Activated T-cell treated with anti-CD3 and anti-CD28 coated beads, Interleukin-2, amount 50 U/mL, for 4 hours (primary cell): ENCODE measurements at regions not wholly inside any gene's neighbourhood (a gene's known extent, or its start where the extent isn't known, plus 50 kb on each side); places are given as distances from the start of the nearest gene placed in this dataset.

Experiments
- ATAC-seq, 2 donors: fragments of 200-7000 bp; cut with Tn5 transposase; one replicate each; pipeline ENCODE4 v1.10.0; 2021
- DNase-seq: peaks from one replicate; pipeline ENCODE4 v3.0.0-alpha.2; 2020
- H3K27me3 Mint-ChIP-seq: one replicate; pipeline ENCODE4 v1.8.0; 2021; ENCODE audit warnings: low read depth, mixed read lengths
- H3K36me3 Mint-ChIP-seq: one replicate; pipeline ENCODE4 v1.8.0; 2022; ENCODE audit warnings: mixed read lengths; ENCODE audit not compliant: insufficient read depth
- H3K4me1 Mint-ChIP-seq: one replicate; pipeline ENCODE4 v1.8.0; 2021; ENCODE audit warnings: low read depth, mixed read lengths
- H3K4me3 Mint-ChIP-seq: one replicate; pipeline ENCODE4 v1.8.0; 2021; ENCODE audit warnings: mild to moderate bottlenecking, moderate library complexity, mixed read lengths
- H3K9me3 Mint-ChIP-seq: one replicate; pipeline ENCODE4 v1.8.0; 2021; ENCODE audit warnings: mixed read lengths

GRCh38 chr2:149733936-149734685 is 146.5 kb upstream of the MMADHC start:
- Mint-ChIP-seq H3K9me3 (no peaks in the 10 kb centered on the region), H3K27me3 (no peaks in the 10 kb centered on the region), H3K36me3 (no peaks in the 10 kb centered on the region), H3K4me3 (no peak overlapping the region), H3K4me1 (no peaks in the 10 kb centered on the region)
- ATAC-seq = no peak
- DNase-seq = no peak

DNA sequence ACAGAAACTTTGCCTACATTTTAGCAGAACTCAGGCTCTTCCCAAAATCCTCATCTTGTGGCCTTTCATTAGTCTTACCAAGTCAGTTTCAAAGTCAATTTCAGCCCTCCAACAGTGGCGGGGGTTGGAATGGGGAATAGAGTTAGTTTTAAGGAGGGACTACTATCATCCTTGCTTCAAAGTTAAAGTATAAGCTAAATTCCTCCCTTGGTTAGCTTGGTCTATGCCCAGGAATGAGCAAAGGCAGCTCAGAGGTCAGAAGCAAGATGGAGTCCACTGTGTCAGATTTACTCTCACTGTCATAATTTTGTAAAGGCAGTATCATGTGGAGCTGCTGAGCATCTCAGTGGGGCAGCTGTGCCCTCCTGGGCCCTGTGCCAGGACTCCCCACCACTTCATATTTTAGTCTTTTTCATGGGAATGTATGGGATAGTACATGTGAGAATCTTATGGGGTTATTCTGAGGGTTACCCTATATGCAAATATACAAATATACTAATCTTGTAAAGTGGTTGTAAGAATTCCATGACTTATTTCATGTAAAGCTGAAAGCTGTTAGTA is 145.2 kb upstream of the MMADHC start:
- Mint-ChIP-seq H3K36me3 (no peaks in the 10 kb centered on the region), H3K27me3 (no peaks in the 10 kb centered on the region), H3K4me3 (no peak overlapping the region), H3K9me3 (no peaks in the 10 kb centered on the region), H3K4me1 (no peaks in the 10 kb centered on the region)
- no peak for DNase-seq
- no peak for ATAC-seq

DNA sequence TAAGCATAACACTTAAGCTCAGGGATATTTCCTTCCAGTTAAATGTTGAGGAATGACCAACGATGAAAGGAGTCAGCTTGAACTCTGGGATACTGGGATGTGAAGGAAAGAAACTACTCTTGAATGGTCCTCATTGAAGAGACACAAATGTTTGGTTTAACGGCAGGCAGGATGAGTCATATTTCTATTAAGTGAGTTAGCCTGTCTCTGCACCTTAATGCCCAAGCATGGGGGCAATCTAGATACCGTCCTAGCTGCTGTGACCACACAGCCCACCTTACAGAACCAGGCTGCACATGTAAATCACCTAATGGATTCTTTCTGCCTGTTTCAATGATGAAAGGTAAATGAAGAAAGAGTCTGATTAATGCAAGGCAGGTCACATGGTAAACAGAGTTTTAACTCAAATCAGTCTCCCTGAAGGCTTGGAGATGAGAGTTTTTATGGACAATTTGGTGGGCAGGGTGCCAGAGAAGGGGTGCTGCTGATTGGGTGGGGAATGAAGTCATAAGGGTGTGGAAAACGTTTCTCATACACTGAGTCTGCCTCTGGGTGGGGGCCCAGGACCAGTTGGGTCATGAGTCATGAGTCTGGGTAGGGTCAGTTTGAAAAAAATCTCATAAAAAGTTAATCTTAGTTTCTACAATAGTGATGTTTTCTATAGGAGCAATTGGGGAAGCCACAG is 144.6 kb upstream of the MMADHC start:
- DNase-seq (no peak), ATAC-seq (no peak)
- no peaks in the 10 kb centered on the region for H3K9me3 Mint-ChIP-seq
- H3K4me1 Mint-ChIP-seq = no peaks in the 10 kb centered on the region
- no peak overlapping the region for H3K4me3 Mint-ChIP-seq
- H3K27me3 Mint-ChIP-seq = no peaks in the 10 kb centered on the region
- H3K36me3 Mint-ChIP-seq = no peaks in the 10 kb centered on the region

GRCh38 chr2:149731079-149731478 is 143.5 kb upstream of the MMADHC start:
- H3K36me3 Mint-ChIP-seq = no peaks in the 10 kb centered on the region
- no peak for DNase-seq
- H3K4me3 Mint-ChIP-seq = no peak overlapping the region
- no peaks in the 10 kb centered on the region for H3K4me1 Mint-ChIP-seq
- no peaks in the 10 kb centered on the region for H3K27me3 Mint-ChIP-seq
- H3K9me3 Mint-ChIP-seq = no peaks in the 10 kb centered on the region
- ATAC-seq = no peak

DNA sequence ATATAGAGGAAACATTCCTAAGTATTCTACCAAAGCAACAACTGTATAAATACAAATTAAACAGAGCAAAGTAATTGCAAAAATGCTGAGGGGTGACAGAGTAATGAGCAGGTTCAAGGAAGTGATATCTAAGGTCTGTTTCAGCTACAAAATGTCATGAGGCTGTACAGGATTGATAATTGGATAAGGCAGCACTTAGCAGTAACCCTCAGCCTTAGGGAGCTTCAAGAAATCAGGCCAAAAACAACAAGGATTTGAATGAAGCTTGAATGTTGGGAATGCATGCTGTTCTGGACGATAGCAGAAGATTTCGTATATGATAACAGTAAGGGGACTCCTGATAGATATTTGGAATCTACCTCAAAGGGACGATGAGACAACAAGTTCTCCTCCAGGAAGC is 142.0 kb upstream of the MMADHC start:
- no peak for ATAC-seq
- H3K9me3 Mint-ChIP-seq = no peaks in the 10 kb centered on the region
- no peaks in the 10 kb centered on the region for H3K4me1 Mint-ChIP-seq
- DNase-seq = no peak
- H3K36me3 Mint-ChIP-seq = no peaks in the 10 kb centered on the region
- H3K4me3 Mint-ChIP-seq = no peak overlapping the region
- no peaks in the 10 kb centered on the region for H3K27me3 Mint-ChIP-seq

GRCh38 chr2:149727927-149728326 is 140.4 kb upstream of the MMADHC start:
- H3K4me1 Mint-ChIP-seq = no peaks in the 10 kb centered on the region
- ATAC-seq (no peak), DNase-seq (no peak)
- H3K9me3 Mint-ChIP-seq = no peaks in the 10 kb centered on the region
- no peaks in the 10 kb centered on the region for H3K36me3 Mint-ChIP-seq
- H3K4me3 Mint-ChIP-seq = no peak overlapping the region
- no peaks in the 10 kb centered on the region for H3K27me3 Mint-ChIP-seq

DNA sequence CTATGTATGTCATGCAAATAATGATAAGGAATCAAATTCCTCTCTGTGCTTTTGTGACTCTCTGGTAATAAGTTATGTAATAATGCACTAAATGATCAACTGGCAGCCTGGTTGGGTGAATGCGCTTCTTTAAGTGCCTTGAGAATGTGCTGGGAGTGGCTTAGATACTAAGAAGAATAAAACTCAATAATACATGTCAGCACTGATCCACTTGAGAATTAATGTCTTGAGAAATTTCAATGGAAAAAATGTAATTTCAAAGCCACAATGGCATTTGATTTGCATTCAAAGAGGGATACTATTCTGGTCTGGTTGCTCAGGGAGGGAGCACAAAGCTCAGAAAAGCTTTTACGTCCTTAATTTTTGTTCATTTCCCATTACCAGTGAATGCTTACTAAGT is 137.7 kb upstream of the MMADHC start:
- ATAC-seq (no peak), DNase-seq (no peak)
- no peaks in the 10 kb centered on the region for H3K9me3 Mint-ChIP-seq
- H3K4me1 Mint-ChIP-seq = no peaks in the 10 kb centered on the region
- no peaks in the 10 kb centered on the region for H3K27me3 Mint-ChIP-seq
- H3K36me3 Mint-ChIP-seq = no peaks in the 10 kb centered on the region
- no peak overlapping the region for H3K4me3 Mint-ChIP-seq

DNA sequence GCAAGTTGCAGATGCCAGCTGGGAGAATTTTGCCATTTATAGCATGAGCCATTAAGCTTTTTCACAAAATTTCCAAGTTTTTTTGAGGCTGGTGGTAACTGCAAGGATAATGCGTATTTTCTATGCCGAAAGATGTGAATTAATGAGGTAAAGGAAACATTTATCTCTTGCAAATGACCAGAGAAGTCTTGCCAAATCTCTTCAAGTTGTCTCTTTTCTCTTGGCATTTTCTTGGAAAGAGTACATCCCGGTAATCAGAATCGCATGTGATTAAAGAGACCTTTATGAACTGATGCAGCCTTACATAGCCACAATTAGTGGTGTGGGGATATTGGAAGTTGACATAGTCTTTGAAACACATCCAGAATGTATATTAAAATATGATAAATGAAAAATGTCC is 136.5 kb upstream of the MMADHC start:
- no peaks in the 10 kb centered on the region for H3K9me3 Mint-ChIP-seq
- ATAC-seq = no peak
- no peak for DNase-seq
- no peak overlapping the region for H3K4me3 Mint-ChIP-seq
- H3K4me1 Mint-ChIP-seq = no peaks in the 10 kb centered on the region
- H3K27me3 Mint-ChIP-seq = no peaks in the 10 kb centered on the region
- H3K36me3 Mint-ChIP-seq = no peaks in the 10 kb centered on the region

DNA sequence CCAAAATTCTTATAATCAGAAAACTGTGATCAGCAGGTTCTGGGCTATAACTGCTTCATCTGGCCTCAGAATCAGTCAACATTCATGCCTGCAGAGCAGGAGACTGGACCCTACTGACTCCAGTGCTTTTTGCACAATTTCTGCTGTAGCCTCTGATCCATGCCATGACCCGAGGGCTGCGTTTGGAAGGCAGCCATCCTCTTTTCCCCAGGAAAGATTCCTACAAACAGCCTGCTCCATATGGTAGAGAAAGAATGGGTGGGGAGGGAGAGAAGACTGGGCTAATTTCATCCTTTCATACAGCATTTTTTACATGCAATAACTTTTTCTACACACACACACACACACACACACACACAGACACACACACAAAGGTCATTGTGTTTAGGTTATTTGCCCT is 133.0 kb upstream of the MMADHC start:
- Mint-ChIP-seq H3K36me3 (no peaks in the 10 kb centered on the region), H3K9me3 (no peaks in the 10 kb centered on the region), H3K4me1 (no peaks in the 10 kb centered on the region), H3K27me3 (no peaks in the 10 kb centered on the region), H3K4me3 (no peak overlapping the region)
- ATAC-seq (no peak), DNase-seq (no peak)

DNA sequence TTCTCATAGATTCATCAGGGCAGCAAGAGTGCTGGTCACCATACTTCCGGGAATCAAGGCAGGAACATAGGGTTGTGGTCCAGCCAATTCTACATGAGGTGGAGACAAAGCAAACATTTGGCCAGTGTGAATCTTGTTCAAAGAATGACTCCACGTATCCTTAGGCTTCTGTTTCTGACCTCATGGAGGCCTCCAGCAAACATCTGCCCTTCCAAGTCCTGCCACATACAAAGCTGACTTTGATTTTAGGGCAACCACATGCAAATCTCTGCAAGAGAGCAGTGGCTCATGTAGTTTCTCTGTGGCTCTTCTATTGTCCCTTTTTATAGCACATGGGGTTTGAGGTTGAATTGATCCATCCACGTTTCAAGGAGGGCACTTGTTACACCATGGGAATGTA is 132.1 kb upstream of the MMADHC start:
- no peaks in the 10 kb centered on the region for H3K9me3 Mint-ChIP-seq
- no peak overlapping the region for H3K4me3 Mint-ChIP-seq
- no peaks in the 10 kb centered on the region for H3K27me3 Mint-ChIP-seq
- ATAC-seq = no peak
- no peaks in the 10 kb centered on the region for H3K36me3 Mint-ChIP-seq
- no peaks in the 10 kb centered on the region for H3K4me1 Mint-ChIP-seq
- DNase-seq = no peak

DNA sequence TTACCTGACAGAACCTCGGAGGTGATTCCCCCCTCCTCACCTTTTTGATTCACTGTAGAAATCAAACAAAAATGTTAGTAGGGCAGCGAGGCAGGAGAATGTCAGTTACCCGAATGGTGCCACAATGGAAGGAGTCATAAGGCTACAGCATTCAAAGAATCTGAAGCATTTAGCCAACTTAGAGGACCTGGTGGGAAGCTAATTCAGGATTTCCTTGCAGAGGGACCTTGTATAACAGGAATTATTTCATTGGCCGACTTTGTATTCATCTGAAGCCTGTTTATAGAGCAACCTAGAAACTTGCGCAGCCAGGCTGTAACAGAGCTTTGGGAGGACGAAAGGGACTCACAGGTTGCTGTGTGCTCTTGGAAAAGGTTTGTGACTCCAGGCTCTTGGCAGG is 129.1 kb upstream of the MMADHC start:
- Mint-ChIP-seq H3K4me1 (no peaks in the 10 kb centered on the region), H3K36me3 (no peaks in the 10 kb centered on the region), H3K9me3 (no peaks in the 10 kb centered on the region), H3K27me3 (no peaks in the 10 kb centered on the region), H3K4me3 (no peak overlapping the region)
- DNase-seq = no peak
- ATAC-seq = no peak

DNA sequence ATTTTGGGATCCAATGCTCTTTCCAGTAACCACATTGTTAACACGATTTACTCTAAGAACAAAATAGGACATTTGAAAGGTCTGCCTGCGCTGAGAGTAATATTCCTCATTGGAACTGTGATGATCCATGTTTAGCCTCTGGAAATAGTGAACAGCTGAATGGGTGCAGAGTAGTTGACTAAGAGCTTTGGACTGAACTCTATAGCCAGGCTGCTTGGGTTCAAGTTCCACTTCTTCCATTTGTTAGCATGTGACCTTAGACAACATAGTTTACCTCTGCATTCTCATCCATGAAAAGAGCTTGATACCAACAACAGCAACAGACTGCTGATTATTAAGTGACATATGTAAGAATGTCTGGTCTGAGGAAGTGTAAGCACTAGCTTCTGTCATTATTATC is 128.3 kb upstream of the MMADHC start:
- Mint-ChIP-seq H3K4me1 (no peaks in the 10 kb centered on the region), H3K9me3 (no peaks in the 10 kb centered on the region), H3K4me3 (no peak overlapping the region), H3K27me3 (no peaks in the 10 kb centered on the region), H3K36me3 (no peaks in the 10 kb centered on the region)
- DNase-seq (no peak), ATAC-seq (no peak)

GRCh38 chr2:149715005-149715592 is 127.5 kb upstream of the MMADHC start:
- Mint-ChIP-seq H3K4me1 (no peaks in the 10 kb centered on the region), H3K4me3 (no peak overlapping the region), H3K9me3 (no peaks in the 10 kb centered on the region), H3K36me3 (no peaks in the 10 kb centered on the region), H3K27me3 (no peaks in the 10 kb centered on the region)
- ATAC-seq = no peak
- DNase-seq = no peak

DNA sequence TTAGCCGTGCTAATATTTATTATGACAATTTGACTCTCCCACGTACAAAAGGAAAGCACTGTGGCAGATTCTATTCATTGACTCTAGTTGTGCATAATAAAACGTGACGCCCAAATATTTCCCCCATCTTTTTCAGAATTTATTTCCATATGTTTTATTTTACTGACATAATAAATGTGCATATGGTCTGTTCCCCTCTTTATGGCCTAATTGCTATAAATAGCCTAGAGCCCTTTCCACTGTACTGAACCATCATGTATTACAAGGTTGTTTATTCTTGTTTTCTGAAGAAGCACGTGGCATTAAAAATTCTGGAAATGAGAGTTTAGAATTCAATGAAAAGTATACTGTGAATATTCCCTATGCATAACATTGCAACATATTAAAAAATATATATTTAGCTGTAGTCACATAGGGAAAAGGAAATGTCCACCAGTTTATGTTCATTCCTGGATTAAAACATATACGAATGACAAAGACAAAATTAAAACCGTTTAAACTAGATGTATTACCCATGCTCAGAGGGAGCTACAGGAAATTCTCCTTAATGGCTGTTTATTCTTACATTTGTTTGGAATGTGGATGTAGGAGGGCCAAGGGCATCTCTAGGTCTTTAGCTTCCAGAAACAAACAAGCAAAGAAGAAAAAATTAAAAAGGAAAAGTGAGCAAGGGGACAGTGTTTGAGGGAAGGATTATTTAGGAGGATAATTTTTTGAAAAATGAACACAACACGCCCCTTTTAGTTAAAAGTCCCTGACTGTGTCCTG is 122.1 kb upstream of the MMADHC start:
- Mint-ChIP-seq H3K36me3 (no peaks in the 10 kb centered on the region), H3K4me1 (no peaks in the 10 kb centered on the region), H3K27me3 (no peaks in the 10 kb centered on the region), H3K9me3 (no peaks in the 10 kb centered on the region), H3K4me3 (no peak overlapping the region)
- DNase-seq = no peak
- no peak for ATAC-seq
